ENCODE measurements at regions not wholly inside any gene's neighbourhood (a gene's known extent, or its start where the extent isn't known, plus 50 kb on each side); places are given as distances from the start of the nearest gene placed in this dataset.

- H3K4me1 Mint-ChIP-seq = peaks cover 24 to 46% of the 10 kb centered on the region in 2 experiments
- H2AFZ ChIP-seq (ENCODE audit: low read length) = no peak overlapping the region
- WGBS (ENCODE audit: extremely low coverage, insufficient read length, low lambda C conversion rate) = no CpG with 5 or more reads among the region's 14 CpGs
- H3K9me3 Mint-ChIP-seq = no peaks in the 10 kb centered on the region
- H3K27ac ChIP-seq (ENCODE audit: insufficient read length, low read depth, low read length) = no peak overlapping the region
- no peak for DNase-seq
- no peaks in the 10 kb centered on the region; the same call in 1 of the 2 replicates for H3K27me3 ChIP-seq (ENCODE audit: insufficient read depth, low read length)
- no peak overlapping the region for H4K8ac ChIP-seq (replicated peaks; ENCODE audit: insufficient read length, low read depth, low read length)
- H4K5ac ChIP-seq (ENCODE audit: insufficient read length, low read depth, low read length) = no peak overlapping the region
- no peak overlapping the region for H2BK20ac ChIP-seq (ENCODE audit: low read depth, low read length, poor library complexity, severe bottlenecking)
- no peak overlapping the region for H2AK5ac ChIP-seq (ENCODE audit: insufficient read length, low read length)
- H3K4ac ChIP-seq (ENCODE audit: low read depth, low read length) = no peak overlapping the region
- H4K91ac ChIP-seq (ENCODE audit: insufficient read length, low read depth, low read length) = no peak overlapping the region
- H3K56ac ChIP-seq (ENCODE audit: insufficient read length, low read depth, low read length) = no peak overlapping the region
- no peak for TF ChIP-seq CTCF (conservative IDR thresholded peaks at IDR 0.05)
- H3K36me3 Mint-ChIP-seq (ENCODE audit: insufficient read depth in 1 of 3, low read depth in 3 of 3) = no peaks in the 10 kb centered on the region
- no peak overlapping the region for H3K4me3 Mint-ChIP-seq
- H3K4me1 ChIP-seq (ENCODE audit: insufficient read depth, low read length) = no peaks in the 10 kb centered on the region; the same call in 1 of the 2 replicates
- no peaks in the 10 kb centered on the region for H3K79me2 ChIP-seq (ENCODE audit: insufficient read depth, low read length)
- H3K23me2 ChIP-seq (ENCODE audit: insufficient read length, low read depth, low read length, poor library complexity, severe bottlenecking) = no peaks in the 10 kb centered on the region
- H2BK15ac ChIP-seq (ENCODE audit: low read depth, low read length) = no peak overlapping the region
- no peaks in the 10 kb centered on the region for H3K9me3 ChIP-seq (ENCODE audit: control insufficient read depth, low read depth, low read length)
- H2BK5ac ChIP-seq (ENCODE audit: insufficient read length, low read length) = no peak overlapping the region
- no peak overlapping the region for H3K18ac ChIP-seq (ENCODE audit: insufficient read length, low read depth, low read length)
- peaks cover 1% of the 10 kb centered on the region for H4K20me1 ChIP-seq (ENCODE audit: control insufficient read depth, insufficient read depth, insufficient read length)
- no peak overlapping the region; the same call in 1 of the 2 replicates for H3K14ac ChIP-seq (ENCODE audit: insufficient read depth, low read length)
- no peak overlapping the region for H2BK12ac ChIP-seq (ENCODE audit: insufficient read length, low read depth, low read length)
- H3K27me3 Mint-ChIP-seq (ENCODE audit: low read depth) = peaks cover 33% of the 10 kb centered on the region
- no peak overlapping the region for H3K4me2 ChIP-seq (ENCODE audit: insufficient read depth, insufficient read length, low read length)
- H3K23ac ChIP-seq (ENCODE audit: insufficient read length, low read depth, low read length) = no peak overlapping the region
- H3T11ph ChIP-seq (ENCODE audit: low read length) = no peak overlapping the region
- no peak overlapping the region; a peak in 1 of 7 replicates for H3K27ac Mint-ChIP-seq
- H2BK120ac ChIP-seq (ENCODE audit: low read depth, low read length, poor library complexity, severe bottlenecking) = no peak overlapping the region
- no peak overlapping the region for H3K9ac ChIP-seq (ENCODE audit: extremely low read depth, insufficient read length, low read length)
- no peaks in the 10 kb centered on the region for H3K79me1 ChIP-seq (ENCODE audit: insufficient read depth, low read depth, low read length, poor library complexity, severe bottlenecking)
Observed at GRCh38 chr16:85453194-85453678, 159.9 kb upstream of the GSE1 start.

Measured in H9 (cell line).